SK-N-SH (cell line): ENCODE measurements at regions not wholly inside any gene's neighbourhood (a gene's known extent, or its start where the extent isn't known, plus 50 kb on each side); places are given as distances from the start of the nearest gene placed in this dataset.
A peak's percentile ranks its signal among the peaks of the same experiment; 100 is the strongest.

ENCODE experiments used
- CTCF ChIA-PET: fragments of 300-600, 350-600 bp; formaldehyde crosslinking; extraction: SDS; loops from one replicate; lab custom pipeline; 2021; lab: Yijun Ruan, JAX
- POLR2A ChIA-PET: fragments of 350-600 bp; sonication (Branson Sonifier 250); formaldehyde crosslinking; extraction: SDS; loops from one replicate; lab custom pipeline; 2020; ENCODE audit warnings: antibody characterized with exemption, inconsistent platforms; lab: Yijun Ruan, JAX
- DNase-seq: peaks from one replicate; pipeline ENCODE4 v3.0.0; 2012
- H2AFZ ChIP-seq: fragments of 200-600 bp; sonication (generic); 2 replicates; pipeline ENCODE4 v1.8.1; 2016; ENCODE audit warnings: antibody characterized with exemption, mild to moderate bottlenecking, low read depth
- H3F3A ChIP-seq: fragments of 200-600 bp; sonication (generic); replicated peaks from 2 replicates; pipeline ENCODE3; 2016; ENCODE audit warnings: antibody characterized with exemption, mild to moderate bottlenecking; ENCODE audit not compliant: insufficient read depth
- H3K27ac ChIP-seq, 2 experiments: fragments of 200-500 bp in 1 of 2; fragments of 200-600 bp in 1 of 2; sonication (Bioruptor generic) in 1 of 2; sonication (generic), shearing (Covaris generic) in 1 of 2; 2 replicates each; pipeline versions ENCODE4 v1.5.1 to v1.6.1; 2014 to 2016; ENCODE audit warnings: low read depth in 2 of 2, inconsistent platforms in 1 of 2, low read length in 1 of 2, mild to moderate bottlenecking in 1 of 2, mixed read lengths in 1 of 2
- H3K27me3 ChIP-seq: fragments of 200-600 bp; sonication (generic), shearing (Covaris generic); 2 replicates; pipeline ENCODE4 v1.6.1; 2016; ENCODE audit warnings: mixed run types; ENCODE audit not compliant: insufficient read depth
- H3K36me3 ChIP-seq, 2 experiments: fragments of 200-500 bp in 1 of 2; fragments of 200-600 bp in 1 of 2; sonication (Bioruptor generic) in 1 of 2; sonication (generic) in 1 of 2; replicated peaks in 1 of 2; 2 replicates each; pipeline versions ENCODE3 to v1.5.1; 2014 to 2016; ENCODE audit warnings: low read length in 1 of 2, mild to moderate bottlenecking in 1 of 2; ENCODE audit not compliant: insufficient read depth in 2 of 2, control insufficient read depth in 1 of 2
- H3K4me1 ChIP-seq, 2 experiments: fragments of 200-500 bp in 1 of 2; fragments of 200-600 bp in 1 of 2; sonication (Bioruptor generic) in 1 of 2; sonication (generic), shearing (Covaris generic) in 1 of 2; 2 replicates each; pipeline versions ENCODE4 v1.5.1 to v1.6.1; 2014 to 2016; ENCODE audit warnings: low read depth in 1 of 2, low read length in 1 of 2, mixed run types in 1 of 2; ENCODE audit not compliant: insufficient read depth in 2 of 2, control insufficient read depth in 1 of 2
- H3K4me2 ChIP-seq: fragments of 200-600 bp; sonication (generic), shearing (Covaris generic); 2 replicates; pipeline ENCODE4 v1.6.1; 2017; ENCODE audit warnings: mixed run types
- H3K4me3 ChIP-seq, 2 experiments: fragments of 200-500 bp in 1 of 2; fragments of 200-600 bp in 1 of 2; sonication (Bioruptor generic) in 1 of 2; sonication (generic), shearing (Covaris generic) in 1 of 2; 2 replicates each; pipeline versions ENCODE4 v1.5.1 to v1.8.1; 2014 to 2016; ENCODE audit warnings: low read depth in 2 of 2, inconsistent platforms in 1 of 2, low read length in 1 of 2, mild to moderate bottlenecking in 1 of 2, mixed read lengths in 1 of 2, moderate library complexity in 1 of 2
- H3K79me2 ChIP-seq: fragments of 200-600 bp; sonication (generic); 2 replicates; pipeline ENCODE4 v1.8.1; 2017; ENCODE audit warnings: mild to moderate bottlenecking; ENCODE audit not compliant: insufficient read depth
- H3K9ac ChIP-seq: fragments of 200-600 bp; sonication (generic); 2 replicates; pipeline ENCODE4 v1.6.1; 2017; ENCODE audit warnings: mixed run types
- H3K9me2 ChIP-seq: fragments of 200-600 bp; sonication (generic); 2 replicates; pipeline ENCODE4 v1.6.1; 2017; ENCODE audit warnings: mixed run types
- H3K9me3 ChIP-seq: fragments of 200-600 bp; sonication (generic); 2 replicates; pipeline ENCODE4 v1.6.1; 2017; ENCODE audit warnings: mixed run types, mild to moderate bottlenecking, moderate library complexity
- H4K20me1 ChIP-seq: fragments of 200-600 bp; sonication (generic); 2 replicates; pipeline ENCODE4 v1.6.1; 2017; ENCODE audit warnings: mild to moderate bottlenecking, mixed run types; ENCODE audit not compliant: insufficient read depth
- CHD2 ChIP-seq: fragments of 150-350 bp; IDR thresholded peaks from 2 replicates; pipeline ENCODE4 v1.6.1; 2018; ENCODE audit warnings: low read length; ENCODE audit not compliant: partially characterized antibody
- EP300 ChIP-seq, 2 experiments: IDR thresholded peaks; 2 replicates each; pipeline versions ENCODE4 v1.4.0 to v1.6.1; 2012; ENCODE audit warnings: borderline replicate concordance in 1 of 2, low read depth in 1 of 2, low read length in 1 of 2
- FOSL2 ChIP-seq: IDR thresholded peaks from 2 replicates; pipeline ENCODE4 v1.4.0; 2012; ENCODE audit warnings: low read depth, mild to moderate bottlenecking, moderate library complexity, borderline replicate concordance
- FOXM1 ChIP-seq: IDR thresholded peaks from 2 replicates; pipeline ENCODE4 v1.4.0; 2012; ENCODE audit warnings: low read depth, mild to moderate bottlenecking
- IRF3 ChIP-seq: fragments of 150-350 bp; IDR thresholded peaks from 2 replicates; pipeline ENCODE4 v1.6.1; 2016; ENCODE audit warnings: mild to moderate bottlenecking, low read depth, low read length
- MXI1 ChIP-seq: IDR thresholded peaks from 2 replicates; pipeline ENCODE4 v1.6.1; 2012; ENCODE audit warnings: mild to moderate bottlenecking, low read depth, low read length, improper control_type of control experiment
- NRF1 ChIP-seq: IDR thresholded peaks from 2 replicates; pipeline ENCODE4 v1.6.1; 2012; ENCODE audit warnings: low read depth, mild to moderate bottlenecking, low read length
- POLR2AphosphoS5 ChIP-seq: IDR thresholded peaks from 2 replicates; pipeline ENCODE4 v1.6.1; 2012; ENCODE audit warnings: low read depth, low read length
- REST ChIP-seq: IDR thresholded peaks from 2 replicates; pipeline ENCODE4 v1.6.1; 2012; ENCODE audit warnings: mild to moderate bottlenecking, low read depth, low read length, moderate library complexity
- RFX5 ChIP-seq: IDR thresholded peaks from 2 replicates; pipeline ENCODE4 v1.6.1; 2012; ENCODE audit warnings: mild to moderate bottlenecking, improper control_type of control experiment, low read length
- SIN3A ChIP-seq: IDR thresholded peaks from 2 replicates; pipeline ENCODE4 v1.6.1; 2012; ENCODE audit warnings: low read depth, mild to moderate bottlenecking, low read length, moderate library complexity, borderline replicate concordance
- TCF12 ChIP-seq: IDR thresholded peaks from 2 replicates; pipeline ENCODE4 v1.4.0; 2012
- USF1 ChIP-seq: IDR thresholded peaks from 2 replicates; pipeline ENCODE4 v1.4.0; 2012; ENCODE audit warnings: low read depth, borderline replicate concordance
- YY1 ChIP-seq: IDR thresholded peaks from 2 replicates; pipeline ENCODE4 v1.4.0; 2012; ENCODE audit warnings: low read depth, mild to moderate bottlenecking
- WGBS: methylation state at CpG from one replicate; pipeline ENCODE4 v1.1.6; 2017; ENCODE audit warnings: low lambda C conversion rate; 5-methylcytosine and 5-hydroxymethylcytosine counted together

GRCh38 chr12:111155521-111155920 is 213.4 kb downstream of the PHETA1 start:
- no peak overlapping the region for H3K9ac ChIP-seq
- H3F3A ChIP-seq, result no peaks in the 10 kb centered on the region
- no peaks in the 10 kb centered on the region for H3K79me2 ChIP-seq
- no peak for TF ChIP-seq POLR2AphosphoS5
- TF ChIP-seq RFX5, result no peak
- no peak for TF ChIP-seq FOXM1
- no peak for TF ChIP-seq FOSL2
- no peak for TF ChIP-seq YY1
- TF ChIP-seq IRF3, result no peak
- TF ChIP-seq CHD2, result no peak
- no peak for TF ChIP-seq TCF12
- no peak for TF ChIP-seq USF1
- TF ChIP-seq SIN3A, result no peak
- H3K9me2 ChIP-seq, result no peaks in the 10 kb centered on the region
- WGBS, result 23% methylated on average over 8 of the region's 8 CpGs
- H3K4me1 ChIP-seq, result peaks cover 0 to 21% of the 10 kb centered on the region in 2 experiments; a peak in 2 of 4 replicates
- H3K36me3 ChIP-seq, result no peaks in the 10 kb centered on the region
- H2AFZ ChIP-seq, result no peak overlapping the region
- POLR2A ChIA-PET, result no interaction called here
- H3K4me3 ChIP-seq, result no peak overlapping the region
- H3K4me2 ChIP-seq, result no peak overlapping the region
- CTCF ChIA-PET, result interaction anchor here (0.7 to 3.7 kb wide), 4 partner anchors 17 to 143 kb away, joined by 3 to 14 read pairs (median 6); no protein-coding TSS in a partner anchor
- no peak for DNase-seq
- H3K27ac ChIP-seq, result peak overlapping the region in 1 of 2 experiments; percentile 53; a peak in 1 of 4 replicates
- H3K27me3 ChIP-seq, result no peaks in the 10 kb centered on the region
- H4K20me1 ChIP-seq, result no peaks in the 10 kb centered on the region
- no peaks in the 10 kb centered on the region for H3K9me3 ChIP-seq

GRCh38 chr12:111155020-111155419 is 213.9 kb downstream of the PHETA1 start:
- Histone ChIP-seq H3K4me1 (peaks cover 0 to 21% of the 10 kb centered on the region in 2 experiments; a peak in 2 of 4 replicates), H3K4me3 (no peak overlapping the region), H3K9me2 (no peaks in the 10 kb centered on the region), H3K9ac (no peak overlapping the region), H2AFZ (no peak overlapping the region), H3K4me2 (no peak overlapping the region), H3K79me2 (no peaks in the 10 kb centered on the region), H4K20me1 (no peaks in the 10 kb centered on the region), H3K36me3 (no peaks in the 10 kb centered on the region), H3F3A (no peaks in the 10 kb centered on the region), H3K9me3 (no peaks in the 10 kb centered on the region), H3K27me3 (no peaks in the 10 kb centered on the region), H3K27ac (peak overlapping the region in 1 of 2 experiments; percentile 25; a peak in 1 of 4 replicates)
- POLR2A ChIA-PET, result no interaction called here
- CTCF ChIA-PET, result interaction anchor here (0.7 to 3.7 kb wide), 3 partner anchors 117 to 144 kb away, joined by 3 to 14 read pairs (median 9); no protein-coding TSS in a partner anchor
- 60% methylated on average over 3 of the region's 3 CpGs for WGBS
- no peak for TF ChIP-seq REST
- TF ChIP-seq EP300 (IDR thresholded peaks at IDR 0.05; ENCODE audit: borderline replicate concordance in 1 of 2, low read depth in 1 of 2, low read length in 1 of 2), result no peak
- TF ChIP-seq IRF3, result no peak
- TF ChIP-seq MXI1, result no peak
- no peak for TF ChIP-seq NRF1
- DNase-seq, result no peak
